Raji (cell line): ENCODE measurements at regions not wholly inside any gene's neighbourhood (a gene's known extent, or its start where the extent isn't known, plus 50 kb on each side); places are given as distances from the start of the nearest gene placed in this dataset.

ENCODE experiments used
- POLR2A ChIP-seq: IDR thresholded peaks from 2 replicates; pipeline ENCODE4 v1.6.1; 2011; ENCODE audit warnings: low read depth, low read length, control low read depth; ENCODE audit not compliant: insufficient read depth

DNA sequence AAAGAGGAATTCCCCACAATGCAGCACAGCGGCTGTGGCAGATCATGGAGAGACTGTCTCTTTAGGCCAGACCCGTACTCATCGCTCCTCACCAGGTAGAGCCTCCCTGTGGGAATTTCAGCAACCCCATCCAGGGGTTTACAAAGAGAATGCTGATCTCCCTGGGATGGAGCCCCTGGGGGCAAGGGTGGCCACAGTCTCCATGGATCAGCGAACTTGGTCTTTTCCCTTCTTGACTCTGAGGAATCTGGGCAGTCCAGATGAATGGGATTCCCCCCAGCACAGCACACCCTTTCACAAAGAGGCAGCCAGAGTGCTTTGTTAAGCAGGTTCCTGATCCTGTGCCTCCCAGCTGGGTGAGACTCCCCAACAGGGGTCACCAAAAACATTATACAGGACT, 108.7 kb upstream of the RGMB start:
- no peak for TF ChIP-seq POLR2A

DNA sequence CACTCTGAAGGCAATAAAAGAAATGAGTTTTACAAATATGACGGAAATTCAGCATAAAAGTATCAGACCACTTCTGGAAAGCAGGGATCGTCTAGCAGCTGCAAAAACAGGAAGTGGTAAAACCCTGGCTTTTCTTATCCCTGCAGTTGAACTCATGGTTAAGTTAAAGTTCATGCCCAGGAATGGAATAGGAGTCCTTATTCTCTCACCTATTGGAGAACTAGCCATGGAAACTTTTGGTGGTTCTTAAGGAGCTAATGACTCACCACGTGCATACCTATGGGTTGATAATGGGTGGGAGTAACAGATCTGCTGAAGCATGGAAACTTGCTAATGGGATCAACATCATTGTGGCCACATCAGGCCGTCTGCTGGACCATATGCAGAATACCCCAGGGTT, 93.5 kb upstream of the RGMB start:
- TF ChIP-seq POLR2A = no peak

DNA sequence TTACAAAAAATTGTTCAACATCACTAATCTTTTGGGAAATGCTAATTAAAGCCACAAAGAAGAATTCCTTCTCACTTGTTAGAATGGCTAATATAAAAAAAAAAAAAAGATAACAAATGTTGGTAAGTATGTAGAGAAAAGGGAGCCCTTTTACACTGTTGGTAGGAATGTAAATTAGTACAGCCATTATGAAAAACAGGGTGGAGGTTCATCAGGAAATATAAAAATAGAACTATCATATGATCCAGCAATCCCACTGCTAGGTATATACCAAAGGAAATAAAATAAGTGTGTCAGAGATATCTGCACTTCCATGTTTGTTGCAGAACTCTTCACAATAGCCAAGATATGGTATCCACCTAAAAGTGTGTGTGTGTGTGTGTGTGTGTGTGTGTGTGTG, 83.5 kb upstream of the RGMB start:
- no peak for TF ChIP-seq POLR2A

DNA sequence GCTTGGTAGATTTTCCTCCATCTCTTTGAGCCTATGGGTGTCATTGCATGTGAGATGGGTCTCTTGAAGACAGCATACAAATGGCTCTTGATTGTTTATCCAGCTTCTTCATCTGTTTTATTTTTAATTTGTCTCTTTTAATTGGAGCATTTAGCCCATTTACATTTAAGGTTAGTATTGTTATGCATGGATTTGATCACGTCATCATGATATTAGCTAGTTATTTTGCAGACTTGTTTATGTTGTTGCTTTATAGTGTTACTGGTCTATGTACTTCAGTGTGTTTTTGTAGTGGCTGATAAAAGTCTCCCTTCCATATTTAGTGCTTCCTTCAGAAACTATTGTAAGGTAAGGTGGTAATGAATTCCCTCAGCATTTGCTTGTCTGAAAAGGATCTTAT, 78.6 kb upstream of the RGMB start:
- no peak for TF ChIP-seq POLR2A

DNA sequence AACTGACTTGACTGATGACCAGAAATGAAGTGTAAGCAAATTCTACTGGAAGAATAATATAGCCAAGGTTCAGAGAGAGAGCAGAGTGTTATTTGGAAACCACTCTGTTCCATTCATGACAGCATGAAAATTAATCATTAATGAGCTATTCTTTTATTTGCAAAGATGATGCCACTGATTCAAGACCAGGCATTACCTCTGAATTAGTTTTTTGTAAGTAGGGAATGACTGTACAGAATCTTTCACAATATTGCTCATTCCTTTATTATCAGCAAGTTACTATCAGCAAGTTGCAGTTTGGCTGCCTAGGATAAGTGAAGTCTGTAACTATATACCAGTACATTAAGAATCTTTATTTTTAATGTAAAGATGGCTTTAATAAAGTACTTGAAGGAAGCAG, 75.1 kb upstream of the RGMB start:
- no peak for TF ChIP-seq POLR2A

DNA sequence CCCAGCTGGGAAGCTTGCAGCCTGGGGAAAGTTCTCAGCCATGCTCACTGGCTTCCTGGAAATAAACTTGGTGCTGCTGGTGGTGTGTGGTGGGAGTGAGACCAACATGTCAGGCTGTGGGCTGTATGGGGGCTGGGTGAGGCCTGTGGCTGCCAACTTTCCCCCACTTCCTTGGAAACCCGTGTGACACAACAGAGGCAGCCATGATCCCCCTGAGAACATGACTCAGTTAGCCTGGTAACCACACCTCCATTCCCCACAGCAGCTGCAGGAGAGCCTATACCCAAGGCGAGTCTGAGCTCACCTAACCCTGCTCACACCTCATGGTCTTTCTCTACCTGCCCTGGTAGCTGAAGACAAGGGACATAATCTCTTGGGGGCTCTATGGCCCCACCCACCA, 72.7 kb upstream of the RGMB start:
- TF ChIP-seq POLR2A = no peak

DNA sequence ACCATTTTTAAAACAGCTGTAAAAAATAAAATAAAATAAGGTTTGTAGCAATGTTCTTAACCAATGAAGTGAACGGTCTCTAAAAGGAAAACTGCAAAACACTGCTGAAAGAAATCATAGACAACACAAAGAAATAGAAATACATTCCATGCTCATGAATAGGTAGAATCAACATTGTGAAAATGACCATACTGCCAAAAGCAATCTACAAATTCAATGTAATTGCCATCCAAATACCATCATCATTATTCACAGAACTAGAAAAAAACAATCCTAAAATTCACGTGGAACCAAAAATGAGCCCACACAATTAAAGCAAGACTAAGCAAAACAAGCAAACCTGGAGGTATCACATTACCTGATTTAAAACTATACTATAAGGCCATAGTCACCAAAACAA, 67.6 kb upstream of the RGMB start:
- no peak for TF ChIP-seq POLR2A

DNA sequence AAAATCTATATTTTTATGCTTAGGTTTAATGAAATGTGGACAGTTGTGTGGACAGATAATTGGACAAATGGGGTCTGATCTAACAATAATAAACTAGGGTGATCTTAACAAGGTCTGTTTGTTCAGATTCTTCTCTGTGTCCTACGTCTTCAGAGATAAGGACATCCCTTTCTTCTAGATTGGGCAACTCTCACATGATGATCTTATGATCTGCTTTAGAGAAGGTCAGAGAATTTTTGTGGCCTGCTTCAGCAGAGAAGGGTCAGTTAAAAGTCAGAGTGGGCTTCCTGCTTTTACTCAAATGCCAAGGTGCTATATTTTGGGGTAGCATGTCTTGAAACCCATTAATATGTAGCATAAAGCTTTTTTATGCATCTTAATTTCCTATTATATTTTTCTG, 63.8 kb upstream of the RGMB start:
- TF ChIP-seq POLR2A = no peak

DNA sequence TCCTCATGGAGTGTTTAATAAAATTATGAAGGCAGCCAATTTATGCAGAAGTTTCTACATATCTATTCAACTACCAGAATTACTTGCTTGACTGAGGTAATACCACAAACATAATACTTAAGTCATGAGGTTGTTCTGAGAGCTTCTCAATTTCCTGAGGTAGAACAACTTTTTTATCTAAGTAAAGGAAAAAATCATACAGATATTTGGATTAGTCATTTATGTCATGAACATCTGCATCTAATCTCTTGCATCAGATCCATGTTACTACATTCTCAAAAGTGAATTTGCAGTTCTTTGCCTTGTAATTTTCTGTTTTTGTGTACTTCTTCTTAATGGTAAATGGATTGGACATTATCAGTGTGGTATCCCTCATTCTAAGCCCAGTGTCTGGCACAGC, 60.4 kb upstream of the RGMB start:
- no peak for TF ChIP-seq POLR2A

DNA sequence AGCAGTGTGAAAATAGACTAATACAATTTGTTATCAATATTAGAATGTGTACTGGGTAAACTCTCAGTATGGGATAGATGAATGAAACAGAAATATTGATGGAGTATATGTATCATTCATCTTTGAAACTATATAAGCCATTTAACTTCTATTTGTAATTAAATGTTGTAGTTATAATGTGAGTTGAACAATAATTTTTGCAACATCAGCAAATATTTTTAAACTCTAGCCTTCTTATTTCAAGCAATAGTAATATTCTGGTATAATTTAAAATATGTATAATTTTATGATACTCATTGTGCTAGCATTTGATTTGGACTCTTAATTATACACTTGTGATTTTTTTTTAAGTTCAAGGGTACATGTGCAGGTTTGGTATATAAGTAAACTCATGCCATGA, 59.6 kb upstream of the RGMB start:
- TF ChIP-seq POLR2A = no peak

DNA sequence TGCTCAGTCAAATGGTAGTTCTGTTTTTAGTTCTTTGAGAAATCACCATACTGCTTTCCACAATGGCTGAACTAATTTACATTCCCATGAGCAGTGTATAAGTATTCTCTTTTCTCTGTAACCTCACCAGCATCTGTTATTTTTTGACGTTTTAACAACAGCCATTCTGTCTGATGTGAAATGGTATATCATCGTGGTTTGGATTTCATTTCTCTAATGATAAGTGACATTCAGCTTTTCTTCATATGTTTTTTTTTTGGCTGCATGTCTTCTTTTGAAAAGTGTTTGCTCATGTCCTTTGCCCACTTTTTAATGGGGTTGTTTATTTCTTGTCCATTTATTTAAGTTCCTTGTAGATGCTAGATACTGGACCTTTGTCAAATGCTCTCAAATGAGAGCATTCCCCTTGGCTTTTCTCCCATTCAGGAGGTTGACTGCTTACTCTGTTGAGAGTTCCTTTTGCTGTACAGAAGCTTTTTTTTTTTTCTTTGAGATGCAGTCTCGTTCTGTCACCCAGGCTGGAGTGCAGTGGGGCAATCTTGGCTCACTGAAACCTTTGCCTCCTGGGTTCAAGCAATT, 58.7 kb upstream of the RGMB start:
- no peak for TF ChIP-seq POLR2A

DNA sequence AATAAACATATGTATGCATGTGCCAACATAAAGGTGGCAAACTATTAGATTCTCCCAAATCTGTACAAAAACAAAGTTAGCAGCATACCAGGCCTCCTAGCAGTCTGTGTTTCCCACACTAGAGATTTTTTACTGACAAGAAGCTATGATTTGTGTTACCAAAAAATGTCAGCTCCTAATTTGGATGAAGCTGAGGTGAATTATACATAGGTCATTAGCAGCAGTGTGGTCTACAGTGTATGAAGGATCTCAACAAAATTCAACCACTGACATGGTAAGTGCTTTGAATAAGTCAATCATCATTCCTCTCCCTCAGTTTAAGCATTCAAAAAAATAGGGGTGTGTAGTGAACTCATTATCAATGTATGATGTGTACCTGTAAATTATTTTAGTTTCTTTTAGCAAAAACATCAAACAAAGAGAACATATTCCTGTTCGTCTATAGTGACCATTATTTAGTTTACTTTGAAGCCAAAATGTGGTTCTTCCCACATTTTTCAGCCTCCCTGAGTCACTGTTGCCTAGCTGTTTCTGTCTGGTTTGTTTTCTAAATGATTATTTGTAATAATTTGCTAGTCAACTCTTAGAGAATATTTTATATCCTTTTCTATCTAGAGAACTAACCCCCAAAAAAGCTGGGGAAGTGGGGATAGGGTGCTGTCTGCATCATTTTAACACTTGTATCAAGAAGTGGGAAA, 52.1 kb upstream of the RGMB start:
- no peak for TF ChIP-seq POLR2A

DNA sequence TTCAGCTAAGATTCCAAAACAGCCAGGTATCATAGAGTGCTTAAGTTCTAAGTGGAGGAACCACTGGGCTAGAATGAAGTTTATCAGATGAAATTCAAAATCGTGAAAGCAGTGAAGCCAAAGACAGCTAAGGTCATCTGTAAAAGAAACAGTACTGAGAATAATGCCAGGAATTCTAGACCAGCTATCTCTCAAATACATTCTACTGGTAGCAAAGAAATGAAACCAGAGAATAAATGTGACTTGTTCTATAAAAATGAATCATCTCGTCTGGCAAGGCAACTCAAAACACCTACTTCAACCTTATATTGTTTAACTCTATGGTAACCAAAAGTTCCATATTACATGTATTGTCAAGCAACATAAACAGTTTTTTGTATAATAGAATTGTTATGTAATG, 51.3 kb upstream of the RGMB start:
- no peak for TF ChIP-seq POLR2A

DNA sequence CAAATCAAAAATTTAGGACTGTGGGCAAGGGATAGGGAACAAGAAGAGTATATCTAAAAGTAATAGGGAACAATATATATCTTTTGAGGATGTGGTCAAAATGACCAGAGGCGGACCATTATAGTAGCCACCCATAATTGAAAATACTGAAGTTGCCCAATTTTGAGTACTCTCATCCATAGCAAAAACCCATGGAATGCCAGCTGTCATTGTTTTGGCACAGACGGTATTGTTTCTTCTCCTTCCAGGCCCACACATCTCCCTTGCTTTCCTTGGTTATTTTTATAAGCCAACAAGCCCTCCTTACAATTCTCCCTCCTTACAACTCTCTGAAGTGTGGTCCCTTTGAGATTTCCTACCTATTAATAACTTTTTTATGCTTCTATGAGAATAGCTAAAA, 50.4 kb upstream of the RGMB start:
- no peak for TF ChIP-seq POLR2A
